ENCODE measurements at regions not wholly inside any gene's neighbourhood (a gene's known extent, or its start where the extent isn't known, plus 50 kb on each side); places are given as distances from the start of the nearest gene placed in this dataset.

DNA sequence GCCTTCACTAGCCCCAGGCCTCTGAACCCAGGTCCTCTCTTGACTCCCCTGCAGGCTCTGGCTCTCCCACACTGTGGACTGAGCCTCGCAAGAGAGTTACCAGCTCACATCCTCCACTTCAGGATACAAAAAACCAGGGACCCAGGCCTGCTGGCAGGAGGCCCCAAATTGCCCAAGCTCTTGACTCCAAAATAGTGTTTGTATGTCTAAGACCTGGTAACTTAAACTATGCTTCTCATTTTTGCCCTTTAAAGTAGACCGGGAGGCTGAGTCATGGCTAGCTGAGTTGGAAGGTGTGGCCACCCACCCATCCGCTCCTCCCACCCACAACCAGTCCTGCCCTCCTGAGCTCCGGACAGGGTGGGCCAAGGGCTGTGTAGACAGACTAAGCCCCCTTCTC lies 250.0 kb downstream of the SOX9 start:
- TF ChIP-seq, protein P1, sequence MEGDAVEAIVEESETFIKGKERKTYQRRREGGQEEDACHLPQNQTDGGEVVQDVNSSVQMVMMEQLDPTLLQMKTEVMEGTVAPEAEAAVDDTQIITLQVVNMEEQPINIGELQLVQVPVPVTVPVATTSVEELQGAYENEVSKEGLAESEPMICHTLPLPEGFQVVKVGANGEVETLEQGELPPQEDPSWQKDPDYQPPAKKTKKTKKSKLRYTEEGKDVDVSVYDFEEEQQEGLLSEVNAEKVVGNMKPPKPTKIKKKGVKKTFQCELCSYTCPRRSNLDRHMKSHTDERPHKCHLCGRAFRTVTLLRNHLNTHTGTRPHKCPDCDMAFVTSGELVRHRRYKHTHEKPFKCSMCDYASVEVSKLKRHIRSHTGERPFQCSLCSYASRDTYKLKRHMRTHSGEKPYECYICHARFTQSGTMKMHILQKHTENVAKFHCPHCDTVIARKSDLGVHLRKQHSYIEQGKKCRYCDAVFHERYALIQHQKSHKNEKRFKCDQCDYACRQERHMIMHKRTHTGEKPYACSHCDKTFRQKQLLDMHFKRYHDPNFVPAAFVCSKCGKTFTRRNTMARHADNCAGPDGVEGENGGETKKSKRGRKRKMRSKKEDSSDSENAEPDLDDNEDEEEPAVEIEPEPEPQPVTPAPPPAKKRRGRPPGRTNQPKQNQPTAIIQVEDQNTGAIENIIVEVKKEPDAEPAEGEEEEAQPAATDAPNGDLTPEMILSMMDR (conservative IDR thresholded peaks at IDR 0.05; ENCODE audit: low read length): no peak
- no peak for TF ChIP-seq EZH2phosphoT487 (IDR thresholded peaks at IDR 0.05; ENCODE audit: borderline replicate concordance)

All from Loucy (cell line).